H1 (cell line): ENCODE measurements at regions not wholly inside any gene's neighbourhood (a gene's known extent, or its start where the extent isn't known, plus 50 kb on each side); places are given as distances from the start of the nearest gene placed in this dataset.

Experiments used
- ATF3 ChIP-seq: IDR thresholded peaks from 2 replicates; pipeline ENCODE4 v1.6.1; 2011; ENCODE audit warnings: low read depth, mild to moderate bottlenecking, low read length; ENCODE audit not compliant: insufficient read depth
- CHD7 ChIP-seq: fragments of 300-600 bp; sonication (generic); IDR thresholded peaks from 2 replicates; pipeline ENCODE4 v1.7.1; 2012; ENCODE audit warnings: low read length, moderate library complexity, mild to moderate bottlenecking, inconsistent platforms; ENCODE audit not compliant: insufficient replicate concordance
- KDM5A ChIP-seq: fragments of 200-600 bp; IDR thresholded peaks from 2 replicates; pipeline ENCODE4 v1.7.1; 2012; ENCODE audit warnings: mild to moderate bottlenecking, low read length, inconsistent platforms, mixed read lengths
- SIX5 ChIP-seq: IDR thresholded peaks from 2 replicates; pipeline ENCODE4 v1.6.1; 2011; ENCODE audit warnings: mild to moderate bottlenecking, low read depth, low read length

GRCh38 chr6:130679684-130680083 is 147.5 kb upstream of the SMLR1 start (continued):
- TF ChIP-seq CHD7 (no peak), SIX5 (no peak), ATF3 (no peak), KDM5A (no peak)
